Ovary (tissue), 7 donors: ENCODE measurements at regions not wholly inside any gene's neighbourhood (a gene's known extent, or its start where the extent isn't known, plus 50 kb on each side); places are given as distances from the start of the nearest gene placed in this dataset.

Experiments used
- DNase-seq, 5 donors: peaks; one replicate each; pipeline ENCODE4 v3.0.0-alpha.2; 2019 to 2020
- H3K27ac ChIP-seq, 2 donors: fragments of 200-600 bp; one replicate each; pipeline versions ENCODE4 v1.5.1 to v1.8.0; 2019 to 2022
- H3K27me3 ChIP-seq: fragments of 200-600 bp; one replicate; pipeline ENCODE4 v1.8.0; 2022
- H3K36me3 ChIP-seq: fragments of 200-600 bp; sonication (generic); one replicate; pipeline ENCODE4 v1.5.1; 2019
- H3K4me1 ChIP-seq: one replicate; pipeline ENCODE4 v1.8.1; 2013; ENCODE audit warnings: mild to moderate bottlenecking, moderate library complexity; ENCODE audit not compliant: insufficient read depth
- H3K4me3 ChIP-seq: fragments of 200-600 bp; sonication (generic); one replicate; pipeline ENCODE4 v1.5.1; 2017
- H3K9me3 ChIP-seq, 2 donors: fragments of 200-600 bp in 1 of 2; sonication (generic) in 1 of 2; one replicate each; pipeline versions ENCODE4 v1.5.1 to v1.8.1; 2013 to 2019; ENCODE audit warnings: mild to moderate bottlenecking in 1 of 2, moderate library complexity in 1 of 2
- CTCF ChIP-seq, 3 donors: fragments of 450-650 bp in 2 of 3; fragments of 200-600 bp in 1 of 3; IDR thresholded peaks; one replicate each; pipeline versions ENCODE4 v1.5.1 to v1.8.0; 2016 to 2022; ENCODE audit warnings: antibody characterized with exemption in 3 of 3, mild to moderate bottlenecking in 1 of 3
- EP300 ChIP-seq: sonication (generic); formaldehyde crosslinking; IDR thresholded peaks from one replicate; pipeline ENCODE4 v1.6.1; 2017; ENCODE audit warnings: antibody characterized with exemption
- POLR2A ChIP-seq: fragments of 450-650 bp; IDR thresholded peaks from one replicate; pipeline ENCODE4 v1.6.1; 2017; ENCODE audit warnings: antibody characterized with exemption, mild to moderate bottlenecking, moderate library complexity
- WGBS, 3 donors: extraction: QIAGEN DNeasy Blood & Tissue Kit in 1 of 3; methylation state at CpG; one replicate each; pipeline versions ENCODE4 v1.1.5 to v1.1.7; 2013 to 2017; 5-methylcytosine and 5-hydroxymethylcytosine counted together
- intact Hi-C, 4 donors: fragments of 100-400 bp; cut with DNase I; formaldehyde crosslinking; loops; one replicate each; pipeline versions ENCODE4 v1.11.0 to v1.15.1; 2022 to 2023
- donor health status: DM: no; HTN: no; CAD: no; lungs with moderate emphysema.
- donor health status: DM: no; HTN: no; CAD: no.
- donor health status: Bipolar disorder and iron deficiency.
- donor health status: DM: no; HTN: no; CAD: no.
- donor health status: DM: yes; HTN: yes; CAD: no.

GRCh38 chr7:13188922-13189321 lies 501.5 kb downstream of the ARL4A start:
- Histone ChIP-seq H3K4me1 (no peaks in the 10 kb centered on the region), H3K9me3 (no peaks in the 10 kb centered on the region), H3K27me3 (no peaks in the 10 kb centered on the region), H3K27ac (no peak overlapping the region), H3K36me3 (no peaks in the 10 kb centered on the region), H3K4me3 (no peak overlapping the region)
- intact Hi-C loops: no loop called here
- WGBS, 3 donors: 86 to 94% (median 88%) methylated on average over 1 of the region's 1 CpG
- TF ChIP-seq POLR2A (no peak), EP300 (no peak), CTCF (IDR thresholded peaks at IDR 0.05) (no peak)
- no peak for DNase-seq

GRCh38 chr7:13189668-13190067 lies 502.2 kb downstream of the ARL4A start:
- 95 to 96% (median 96%) methylated on average over 2 of the region's 2 CpGs for WGBS, 3 donors
- DNase-seq: no peak
- H3K36me3 ChIP-seq: no peaks in the 10 kb centered on the region
- H3K27me3 ChIP-seq: no peaks in the 10 kb centered on the region
- no peak for TF ChIP-seq CTCF (IDR thresholded peaks at IDR 0.05)
- H3K9me3 ChIP-seq: no peaks in the 10 kb centered on the region
- H3K4me1 ChIP-seq: no peaks in the 10 kb centered on the region
- intact Hi-C loops: no loop called here
- no peak overlapping the region for H3K27ac ChIP-seq
- no peak overlapping the region for H3K4me3 ChIP-seq

- Histone ChIP-seq H3K27me3 (no peaks in the 10 kb centered on the region), H3K9me3 (no peaks in the 10 kb centered on the region), H3K4me3 (no peak overlapping the region), H3K36me3 (no peaks in the 10 kb centered on the region), H3K27ac (no peak overlapping the region), H3K4me1 (no peaks in the 10 kb centered on the region)
- 65 to 75% (median 66%) methylated on average over 2 of the region's 2 CpGs for WGBS, 3 donors
- intact Hi-C loops: no loop called here
- TF ChIP-seq POLR2A (no peak), EP300 (no peak), CTCF (IDR thresholded peaks at IDR 0.05) (no peak)
- DNase-seq: no peak
These were observed 510.1 kb downstream of the ARL4A start for GRCh38 chr7:13197501-13197900.

- 79 to 91% (median 90%) methylated on average over 2 of the region's 2 CpGs for WGBS, 3 donors
- intact Hi-C loops: no loop called here
- Histone ChIP-seq H3K4me1 (no peaks in the 10 kb centered on the region), H3K9me3 (no peaks in the 10 kb centered on the region), H3K27me3 (no peaks in the 10 kb centered on the region), H3K4me3 (no peak overlapping the region), H3K27ac (no peak overlapping the region), H3K36me3 (no peaks in the 10 kb centered on the region)
- no peak for DNase-seq
- TF ChIP-seq POLR2A (no peak), EP300 (no peak), CTCF (IDR thresholded peaks at IDR 0.05) (no peak)
These were observed 510.6 kb downstream of the ARL4A start for GRCh38 chr7:13198036-13198435.

GRCh38 chr7:13198727-13199126 lies 511.3 kb downstream of the ARL4A start:
- TF ChIP-seq EP300: no peak
- intact Hi-C loops: no loop called here
- WGBS, 3 donors: 78 to 82% (median 81%) methylated on average over 2 of the region's 2 CpGs
- H3K4me1 ChIP-seq: no peaks in the 10 kb centered on the region
- no peaks in the 10 kb centered on the region for H3K36me3 ChIP-seq
- no peak overlapping the region for H3K4me3 ChIP-seq
- no peaks in the 10 kb centered on the region for H3K27me3 ChIP-seq
- no peaks in the 10 kb centered on the region for H3K9me3 ChIP-seq
- DNase-seq: no peak
- no peak overlapping the region for H3K27ac ChIP-seq
